Astrocyte of the cerebellum (primary cell): ENCODE measurements at regions not wholly inside any gene's neighbourhood (a gene's known extent, or its start where the extent isn't known, plus 50 kb on each side); places are given as distances from the start of the nearest gene placed in this dataset.

Experiments
- DNase-seq: peaks from one replicate; pipeline ENCODE4 v3.0.0-alpha.2; 2011; ENCODE audit warnings: low read depth
- H3K4me3 ChIP-seq: 2 replicates; pipeline ENCODE4 v1.5.1; 2011; ENCODE audit warnings: mild to moderate bottlenecking, low read depth, low read length, moderate library complexity
- CTCF ChIP-seq: IDR thresholded peaks from 2 replicates; pipeline ENCODE4 v1.5.1; 2012; ENCODE audit warnings: low read length, low read depth, moderate library complexity, mild to moderate bottlenecking; ENCODE audit errors: missing control alignments
- in situ Hi-C: cut with HindIII; loops from 2 replicates; pipeline ENCODE4 v1.10.0; 2017; ENCODE audit warnings: low sequenced_read_pairs

- H3K4me3 ChIP-seq, result no peak overlapping the region
- DNase-seq, result no peak
- TF ChIP-seq CTCF, result no peak
- in situ Hi-C loops, result no loop called here
These were observed 74.3 kb downstream of the ANKRD7 start for GRCh38 chr7:118298771-118299170.

DNA sequence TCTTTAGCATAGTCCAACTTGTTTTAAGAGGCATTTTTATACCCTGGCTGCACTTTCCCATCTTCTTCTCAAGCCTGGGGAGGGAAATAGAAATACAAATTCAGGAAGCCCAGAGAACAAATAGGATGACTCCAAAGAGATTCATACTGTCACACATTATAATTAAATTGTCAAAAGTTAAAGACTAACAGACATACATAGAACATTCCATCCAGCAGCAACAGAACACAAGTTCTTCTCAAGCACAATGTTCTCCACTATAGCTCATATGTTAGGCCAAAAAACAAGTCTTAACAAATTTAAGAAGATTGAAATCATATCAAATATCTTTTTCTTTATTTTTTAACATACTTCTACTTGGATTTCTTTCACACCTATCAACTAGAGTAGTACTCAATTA, 75.7 kb downstream of the ANKRD7 start:
- in situ Hi-C loops, result no loop called here
- no peak for DNase-seq
- TF ChIP-seq CTCF, result no peak
- no peak overlapping the region for H3K4me3 ChIP-seq

- no peak for DNase-seq
- TF ChIP-seq CTCF, result no peak
- in situ Hi-C loops, result no loop called here
- no peak overlapping the region for H3K4me3 ChIP-seq
These were observed 79.6 kb downstream of the ANKRD7 start for GRCh38 chr7:118304100-118304499.

DNA sequence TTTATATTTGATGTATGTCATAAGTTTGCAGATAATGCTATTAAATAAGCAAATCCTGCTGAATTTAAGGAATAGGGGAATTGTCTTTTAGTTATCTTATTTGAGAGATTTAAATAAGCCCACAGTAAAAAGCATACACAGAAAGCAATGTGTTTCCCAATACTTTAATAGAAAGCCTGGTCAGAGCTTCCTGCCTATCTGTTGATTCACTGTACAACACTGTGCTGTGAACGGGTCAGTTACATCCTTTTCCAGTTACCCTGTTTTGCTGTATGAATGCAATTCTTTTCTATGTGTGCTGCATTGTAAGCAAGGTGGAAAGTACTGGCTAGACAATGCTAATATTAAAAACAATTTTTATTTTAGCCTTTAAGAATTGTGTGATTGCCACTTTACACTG, 81.2 kb downstream of the ANKRD7 start:
- no peak for DNase-seq
- H3K4me3 ChIP-seq, result no peak overlapping the region
- TF ChIP-seq CTCF, result no peak
- in situ Hi-C loops, result no loop called here

- in situ Hi-C loops, result no loop called here
- peak; percentile 8 for DNase-seq
- no peak for TF ChIP-seq CTCF
- no peak overlapping the region for H3K4me3 ChIP-seq
These were observed 82.3 kb downstream of the ANKRD7 start for GRCh38 chr7:118306771-118307170.

DNA sequence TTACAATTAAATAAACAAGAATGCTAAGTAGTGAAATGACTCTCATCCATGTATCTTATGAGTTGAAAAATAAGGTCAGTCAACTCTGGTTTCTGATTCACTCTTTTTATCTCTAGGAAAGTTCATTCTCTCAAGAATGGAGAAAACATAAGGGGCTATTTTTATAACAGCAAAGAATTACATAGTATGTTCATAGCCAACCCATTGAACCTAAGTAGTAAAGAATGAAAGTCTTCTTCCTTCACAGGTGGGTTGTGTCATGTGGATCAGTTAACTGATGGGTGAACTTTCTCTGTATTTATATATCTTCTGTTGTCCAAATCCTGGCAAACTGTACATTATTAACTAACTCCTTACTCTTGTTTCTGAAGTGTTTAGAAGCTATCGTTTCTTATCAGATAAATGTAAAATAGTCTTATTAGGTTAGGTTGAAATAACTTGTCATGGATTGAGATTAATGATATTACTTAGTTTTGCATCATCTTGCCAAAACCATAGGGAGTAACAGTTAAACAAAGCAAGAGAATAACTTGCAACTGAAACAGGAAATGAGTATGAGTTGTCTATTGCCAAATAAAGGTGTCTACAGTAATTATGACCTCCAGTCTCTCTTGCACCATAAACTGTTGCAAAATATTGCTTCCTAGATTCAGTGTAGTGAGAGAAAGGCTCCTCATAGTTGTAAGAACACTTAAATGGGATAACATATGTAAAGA, 86.8 kb downstream of the ANKRD7 start:
- peak; percentile 15 for DNase-seq
- H3K4me3 ChIP-seq, result no peak overlapping the region
- in situ Hi-C loops, result no loop called here
- TF ChIP-seq CTCF, result no peak
